HG02678 (cell line): ENCODE measurements at regions not wholly inside any gene's neighbourhood (a gene's known extent, or its start where the extent isn't known, plus 50 kb on each side); places are given as distances from the start of the nearest gene placed in this dataset.

ENCODE experiments used
- ATAC-seq: cut with Tn5 transposase; IDR thresholded peaks from one replicate; pipeline ENCODE4 v1.9.1; 2021; ENCODE audit warnings: mild to moderate bottlenecking, moderate library complexity; ENCODE audit not compliant: unreplicated experiment

GRCh38 chr4:14726877-14727361 is 275.4 kb upstream of the CPEB2 start:
- ATAC-seq = no peak

GRCh38 chr4:14729282-14730000 is 272.8 kb upstream of the CPEB2 start:
- ATAC-seq = no peak

GRCh38 chr4:14742054-14742453 is 260.2 kb upstream of the CPEB2 start:
- no peak for ATAC-seq

GRCh38 chr4:14743172-14743571 is 259.1 kb upstream of the CPEB2 start:
- no peak for ATAC-seq

GRCh38 chr4:14743601-14744000 is 258.7 kb upstream of the CPEB2 start:
- ATAC-seq = no peak

- ATAC-seq = no peak
These were observed 257.9 kb upstream of the CPEB2 start for GRCh38 chr4:14744346-14744745.

- ATAC-seq = peak; percentile 62
These were observed 252.4 kb upstream of the CPEB2 start for GRCh38 chr4:14749910-14750309.

GRCh38 chr4:14752341-14753046 is 249.8 kb upstream of the CPEB2 start:
- no peak for ATAC-seq

- ATAC-seq = no peak
These were observed 235.1 kb upstream of the CPEB2 start for GRCh38 chr4:14767142-14767541.

GRCh38 chr4:14768449-14768848 is 233.8 kb upstream of the CPEB2 start:
- no peak for ATAC-seq

GRCh38 chr4:14769993-14770392 is 232.3 kb upstream of the CPEB2 start:
- no peak for ATAC-seq

- no peak for ATAC-seq
These were observed 231.2 kb upstream of the CPEB2 start for GRCh38 chr4:14771094-14771493.

- ATAC-seq = no peak
These were observed 230.6 kb upstream of the CPEB2 start for GRCh38 chr4:14771504-14772175.

- no peak for ATAC-seq
These were observed 229.9 kb upstream of the CPEB2 start for GRCh38 chr4:14772388-14772787.

GRCh38 chr4:14783011-14783877 is 219.0 kb upstream of the CPEB2 start:
- peak; percentile 84 for ATAC-seq

GRCh38 chr4:14787221-14787620 is 215.1 kb upstream of the CPEB2 start:
- no peak for ATAC-seq

GRCh38 chr4:14787894-14788293 is 214.4 kb upstream of the CPEB2 start:
- no peak for ATAC-seq

GRCh38 chr4:14790494-14790893 is 211.8 kb upstream of the CPEB2 start:
- ATAC-seq = no peak

GRCh38 chr4:14792702-14793227 is 209.5 kb upstream of the CPEB2 start:
- no peak for ATAC-seq

- no peak for ATAC-seq
These were observed 201.3 kb upstream of the CPEB2 start for GRCh38 chr4:14800977-14801376.

- no peak for ATAC-seq
These were observed 199.7 kb upstream of the CPEB2 start for GRCh38 chr4:14802596-14802995.
